B cell (primary cell): ENCODE measurements at regions not wholly inside any gene's neighbourhood (a gene's known extent, or its start where the extent isn't known, plus 50 kb on each side); places are given as distances from the start of the nearest gene placed in this dataset.

Experiments used
- ATAC-seq: fragments of 200-7000 bp; cut with Tn5 transposase; one replicate; pipeline ENCODE4 v1.10.0; 2021; ENCODE audit warnings: low read depth, mild to moderate bottlenecking, moderate number of reproducible peaks, moderate library complexity
- CTCF ChIA-PET: fragments of 350-600 bp; sonication (Branson Sonifier 250); formaldehyde crosslinking; loops from one replicate; lab custom pipeline; 2021; ENCODE audit warnings: antibody characterized with exemption, inconsistent platforms; lab: Charles Lee
- POLR2A ChIA-PET: fragments of 350-600 bp; sonication (Branson Sonifier 250); formaldehyde crosslinking; loops from one replicate; lab custom pipeline; 2021; ENCODE audit warnings: antibody characterized with exemption; lab: Charles Lee
- DNase-seq: peaks from one replicate; pipeline ENCODE4 v3.0.0; 2013
- H2AFZ ChIP-seq: 2 replicates; pipeline ENCODE4 v1.6.1; 2012; ENCODE audit warnings: mild to moderate bottlenecking, low read depth, low read length; ENCODE audit not compliant: insufficient read depth, poor library complexity, severe bottlenecking
- H3K27ac ChIP-seq, 2 donors: 1 replicate in 1 of 2; 2 replicates in 1 of 2; pipeline ENCODE4 v1.5.1; 2012 to 2013; ENCODE audit warnings: low read length in 2 of 2, mild to moderate bottlenecking in 2 of 2, moderate library complexity in 1 of 2
- H3K27me3 ChIP-seq, 4 experiments: fragments of 200-600 bp in 1 of 4; sonication (generic) in 1 of 4; replicated peaks in 1 of 4; 1 replicate in 2 of 4; 2 replicates in 2 of 4; pipeline versions ENCODE4 v1.6.1 to v1.7.0; 2013 to 2016; ENCODE audit warnings: low read length in 3 of 4, mild to moderate bottlenecking in 2 of 4, mixed read lengths in 1 of 4, moderate library complexity in 1 of 4; ENCODE audit not compliant: insufficient read depth in 4 of 4, control insufficient read depth in 3 of 4; ENCODE audit errors: control extremely low read depth in 1 of 4
- H3K36me3 ChIP-seq, 2 experiments: replicated peaks in 1 of 2; 1 replicate in 1 of 2; 2 replicates in 1 of 2; pipeline versions ENCODE4 v1.6.1 to v1.7.1; 2013; ENCODE audit warnings: low read length in 1 of 2; ENCODE audit not compliant: insufficient read depth in 2 of 2, control insufficient read depth in 1 of 2; ENCODE audit errors: control extremely low read depth in 1 of 2, extremely low read depth in 1 of 2
- H3K4me1 ChIP-seq, 2 donors: fragments of 200-600 bp in 1 of 2; sonication (generic) in 1 of 2; 1 replicate in 1 of 2; 2 replicates in 1 of 2; pipeline versions ENCODE4 v1.5.1 to v1.6.1; 2013 to 2017; ENCODE audit warnings: low read length in 2 of 2; ENCODE audit not compliant: control insufficient read depth in 2 of 2, insufficient read depth in 2 of 2
- H3K4me2 ChIP-seq: replicated peaks from 2 replicates; pipeline ENCODE3; 2012; ENCODE audit warnings: mild to moderate bottlenecking, low read depth, low read length; ENCODE audit not compliant: poor library complexity, severe bottlenecking
- H3K4me3 ChIP-seq, 5 experiments: fragments of 200-600 bp in 1 of 5; sonication (generic) in 1 of 5; 1 replicate in 3 of 5; 2 replicates in 2 of 5; pipeline versions ENCODE4 v1.5.1 to v1.7.0; 2011 to 2016; ENCODE audit warnings: low read length in 4 of 5, mild to moderate bottlenecking in 4 of 5, low read depth in 2 of 5, control low read depth in 1 of 5, moderate library complexity in 1 of 5; ENCODE audit not compliant: insufficient read depth in 1 of 5; ENCODE audit errors: control extremely low read depth in 1 of 5, extremely low read depth in 1 of 5
- H3K79me2 ChIP-seq: fragments of 200-600 bp; sonication (generic); one replicate; pipeline ENCODE4 v1.6.0; 2016; ENCODE audit warnings: low read length; ENCODE audit not compliant: control insufficient read depth, insufficient read depth
- H3K9ac ChIP-seq: fragments of 200-600 bp; sonication (generic); 2 replicates; pipeline ENCODE4 v1.6.1; 2017; ENCODE audit warnings: mild to moderate bottlenecking, low read length, moderate library complexity
- H3K9me3 ChIP-seq, 3 donors: one replicate each; pipeline versions ENCODE4 v1.6.1 to v1.7.1; 2013; ENCODE audit warnings: low read length in 2 of 3; ENCODE audit not compliant: control insufficient read depth in 2 of 3, insufficient read depth in 1 of 3; ENCODE audit errors: control extremely low read depth in 1 of 3
- H4K20me1 ChIP-seq: 2 replicates; pipeline ENCODE4 v1.6.0; 2012; ENCODE audit warnings: mild to moderate bottlenecking, low read length; ENCODE audit not compliant: insufficient read depth, control insufficient read depth, poor library complexity, severe bottlenecking
- H3K27ac Mint-ChIP-seq: one replicate; pipeline ENCODE4 v1.8.0; 2021; ENCODE audit warnings: mixed read lengths
- H3K27me3 Mint-ChIP-seq: one replicate; pipeline ENCODE4 v1.8.0; 2021; ENCODE audit warnings: mixed read lengths
- H3K4me1 Mint-ChIP-seq: one replicate; pipeline ENCODE4 v1.8.0; 2021; ENCODE audit warnings: mixed read lengths
- H3K4me3 Mint-ChIP-seq: one replicate; pipeline ENCODE4 v1.8.0; 2021; ENCODE audit warnings: mixed read lengths
- H3K9me3 Mint-ChIP-seq: one replicate; pipeline ENCODE4 v1.8.0; 2022; ENCODE audit warnings: mixed read lengths; ENCODE audit not compliant: insufficient read depth
- CTCF ChIP-seq: fragments of 200-600 bp; IDR thresholded peaks from one replicate; pipeline ENCODE4 v1.8.0; 2022; ENCODE audit warnings: antibody characterized with exemption, mild to moderate bottlenecking
- EZH2 ChIP-seq: IDR thresholded peaks from 2 replicates; pipeline ENCODE4 v1.6.1; 2012; ENCODE audit warnings: borderline replicate concordance, low read depth, mild to moderate bottlenecking, moderate library complexity, low read length; ENCODE audit not compliant: insufficient read depth, poor library complexity, severe bottlenecking
- WGBS: methylation state at CpG from one replicate; pipeline ENCODE4 v1.1.5; 2013; ENCODE audit warnings: missing lambda C conversion rate; ENCODE audit not compliant: insufficient coverage; 5-methylcytosine and 5-hydroxymethylcytosine counted together
- intact Hi-C: fragments of 100-400 bp; cut with micrococcal nuclease; formaldehyde crosslinking; loops from one replicate; pipeline ENCODE4 v1.10.0; 2022

GRCh38 chr1:99384021-99384420 lies 119.7 kb downstream of the PLPPR4 start:
- no peaks in the 10 kb centered on the region for H3K4me1 ChIP-seq
- Mint-ChIP-seq H3K4me3 (no peak overlapping the region), H3K4me1 (no peaks in the 10 kb centered on the region), H3K27ac (no peak overlapping the region), H3K9me3 (no peaks in the 10 kb centered on the region), H3K27me3 (no peaks in the 10 kb centered on the region)
- no peak overlapping the region for H2AFZ ChIP-seq
- DNase-seq (no peak), ATAC-seq (no peak)
- TF ChIP-seq EZH2 (no peak), CTCF (no peak)
- POLR2A ChIA-PET: no interaction called here
- H3K4me3 ChIP-seq: no peak overlapping the region
- H3K9me3 ChIP-seq: peaks cover 0 to 4% (median 0%) of the 10 kb centered on the region in 3 donors
- H3K79me2 ChIP-seq: no peaks in the 10 kb centered on the region
- no peaks in the 10 kb centered on the region for H4K20me1 ChIP-seq
- no peaks in the 10 kb centered on the region for H3K27me3 ChIP-seq
- intact Hi-C loops: no loop called here
- no peak overlapping the region for H3K9ac ChIP-seq
- CTCF ChIA-PET: no interaction called here
- H3K36me3 ChIP-seq: no peaks in the 10 kb centered on the region
- WGBS: 97% methylated on average over 3 of the region's 4 CpGs
- no peak overlapping the region for H3K4me2 ChIP-seq
- no peak overlapping the region for H3K27ac ChIP-seq

DNA sequence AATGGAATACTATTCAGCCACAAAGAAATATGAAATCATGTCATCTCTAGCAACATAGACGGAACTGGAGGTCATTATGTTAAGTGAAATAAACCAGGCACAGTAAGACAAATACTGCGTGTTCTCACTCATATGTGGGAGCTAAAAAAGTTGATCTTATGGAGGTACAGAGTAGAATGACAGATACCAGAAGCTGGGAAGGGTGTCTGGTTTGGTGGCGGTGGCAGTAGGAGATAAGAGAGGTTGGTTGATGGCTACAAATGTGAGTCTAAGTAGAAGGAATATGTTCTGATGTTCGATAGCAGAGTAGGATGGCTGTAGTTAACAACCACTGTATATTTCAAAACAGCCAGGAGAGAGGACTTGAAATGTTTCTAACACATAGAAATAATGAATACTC lies 121.6 kb downstream of the PLPPR4 start:
- Mint-ChIP-seq H3K9me3 (no peaks in the 10 kb centered on the region), H3K4me1 (no peaks in the 10 kb centered on the region), H3K4me3 (no peak overlapping the region), H3K27ac (no peak overlapping the region), H3K27me3 (no peaks in the 10 kb centered on the region)
- H3K9ac ChIP-seq: no peak overlapping the region
- no peak overlapping the region for H2AFZ ChIP-seq
- ChIA-PET CTCF (no interaction called here), POLR2A (no interaction called here)
- WGBS: 95% methylated on average over 3 of the region's 4 CpGs
- no peaks in the 10 kb centered on the region for H3K79me2 ChIP-seq
- H3K4me2 ChIP-seq: no peak overlapping the region
- ATAC-seq: no peak
- TF ChIP-seq EZH2 (no peak), CTCF (no peak)
- DNase-seq: no peak
- no peak overlapping the region for H3K4me3 ChIP-seq
- intact Hi-C loops: no loop called here
- H3K36me3 ChIP-seq: no peaks in the 10 kb centered on the region
- no peak overlapping the region for H3K27ac ChIP-seq
- no peaks in the 10 kb centered on the region for H3K27me3 ChIP-seq
- no peaks in the 10 kb centered on the region for H4K20me1 ChIP-seq
- H3K4me1 ChIP-seq: no peaks in the 10 kb centered on the region
- peaks cover 0 to 4% (median 0%) of the 10 kb centered on the region in 3 donors for H3K9me3 ChIP-seq
